WTC11 (cell line): ENCODE measurements at regions not wholly inside any gene's neighbourhood (a gene's known extent, or its start where the extent isn't known, plus 50 kb on each side); places are given as distances from the start of the nearest gene placed in this dataset.

Experiments
- ATAC-seq: fragments of 200-7000 bp; cut with Tn5 transposase; 2 replicates; pipeline ENCODE4 v1.10.0; 2021; ENCODE audit warnings: mild to moderate bottlenecking, moderate library complexity
- CTCF ChIA-PET: fragments of 300-600 bp; sonication (Branson Sonifier 250); formaldehyde crosslinking; loops from one replicate; lab custom pipeline; 2021; ENCODE audit warnings: antibody characterized with exemption; lab: Charles Lee
- POLR2A ChIA-PET: fragments of 350-600 bp; sonication (Branson Sonifier 250); formaldehyde crosslinking; loops from one replicate; lab custom pipeline; 2021; ENCODE audit warnings: antibody characterized with exemption; lab: Charles Lee
- DNase-seq: peaks from one replicate; pipeline ENCODE4 v3.0.0; 2021; ENCODE audit warnings: low spot score
- H3K27ac Mint-ChIP-seq: 2 replicates; pipeline ENCODE4 v1.8.0; 2021; ENCODE audit warnings: mixed read lengths
- H3K27me3 Mint-ChIP-seq: 2 replicates; pipeline ENCODE4 v1.8.0; 2021; ENCODE audit warnings: low read depth, mild to moderate bottlenecking, moderate library complexity, mixed read lengths
- H3K36me3 Mint-ChIP-seq: 2 replicates; pipeline ENCODE4 v1.8.0; 2021; ENCODE audit warnings: mixed read lengths
- H3K4me1 Mint-ChIP-seq: 2 replicates; pipeline ENCODE4 v1.8.0; 2022; ENCODE audit warnings: mixed read lengths
- H3K4me3 Mint-ChIP-seq: 2 replicates; pipeline ENCODE4 v1.8.0; 2021; ENCODE audit warnings: mild to moderate bottlenecking, moderate library complexity, mixed read lengths
- H3K9me3 Mint-ChIP-seq: 2 replicates; pipeline ENCODE4 v1.8.0; 2021; ENCODE audit warnings: mixed read lengths
- AFF4 ChIP-seq: sonication (generic); formaldehyde crosslinking; IDR thresholded peaks from 2 replicates; pipeline ENCODE4 v1.8.1; 2023; ENCODE audit warnings: mild to moderate bottlenecking, missing genetic modification reagents, borderline replicate concordance
- ATF1 ChIP-seq: sonication (generic); formaldehyde crosslinking; IDR thresholded peaks from 2 replicates; pipeline ENCODE4 v1.8.1; 2023; ENCODE audit warnings: mild to moderate bottlenecking, moderate library complexity, missing genetic modification reagents
- ATF2 ChIP-seq: sonication (generic); formaldehyde crosslinking; IDR thresholded peaks from 2 replicates; pipeline ENCODE4 v1.8.1; 2022; ENCODE audit warnings: low read depth, missing genetic modification reagents, borderline replicate concordance
- CBFB ChIP-seq: sonication (generic); formaldehyde crosslinking; IDR thresholded peaks from 2 replicates; pipeline ENCODE4 v1.8.1; 2022; ENCODE audit warnings: mild to moderate bottlenecking, low read depth, missing genetic modification reagents
- CTCF ChIP-seq: fragments of 200-600 bp; IDR thresholded peaks from 2 replicates; pipeline ENCODE4 v1.8.0; 2022; ENCODE audit warnings: antibody characterized with exemption
- ERG ChIP-seq: fragments of 250-450 bp; sonication (Bioruptor Pico); IDR thresholded peaks from 2 replicates; pipeline ENCODE4 v1.8.0; 2021; ENCODE audit warnings: mild to moderate bottlenecking
- ESRRA ChIP-seq: sonication (generic); formaldehyde crosslinking; IDR thresholded peaks from 2 replicates; pipeline ENCODE4 v1.8.1; 2022; ENCODE audit warnings: mild to moderate bottlenecking, missing genetic modification reagents, borderline replicate concordance
- FOXP4 ChIP-seq: sonication (generic); formaldehyde crosslinking; IDR thresholded peaks from 2 replicates; pipeline ENCODE4 v1.8.0; 2022; ENCODE audit warnings: mild to moderate bottlenecking, missing genetic modification reagents
- GRHL2 ChIP-seq: fragments of 250-450 bp; sonication (Bioruptor Pico); IDR thresholded peaks from 2 replicates; pipeline ENCODE4 v1.8.0; 2022; ENCODE audit warnings: mild to moderate bottlenecking, moderate library complexity; ENCODE audit not compliant: insufficient replicate concordance, severe bottlenecking
- GTF2I ChIP-seq: fragments of 250-450 bp; sonication (Bioruptor Pico); conservative IDR thresholded peaks from 2 replicates; pipeline ENCODE4 v1.4.0; 2021; ENCODE audit warnings: mild to moderate bottlenecking
- MLX ChIP-seq: sonication (generic); formaldehyde crosslinking; IDR thresholded peaks from 2 replicates; pipeline ENCODE4 v1.8.1; 2023; ENCODE audit warnings: mild to moderate bottlenecking, missing genetic modification reagents, moderate library complexity
- PREB ChIP-seq: sonication (generic); formaldehyde crosslinking; IDR thresholded peaks from 2 replicates; pipeline ENCODE4 v1.8.1; 2022; ENCODE audit warnings: mild to moderate bottlenecking, missing genetic modification reagents, moderate library complexity, borderline replicate concordance
- RELA ChIP-seq: sonication (generic); formaldehyde crosslinking; IDR thresholded peaks from 2 replicates; pipeline ENCODE4 v1.8.1; 2022; ENCODE audit warnings: missing genetic modification reagents, mild to moderate bottlenecking, borderline replicate concordance
- SMAD3 ChIP-seq: sonication (generic); formaldehyde crosslinking; IDR thresholded peaks from 2 replicates; pipeline ENCODE4 v1.8.0; 2022; ENCODE audit warnings: missing genetic modification reagents, mild to moderate bottlenecking, borderline replicate concordance
- SP1 ChIP-seq: sonication (generic); formaldehyde crosslinking; conservative IDR thresholded peaks from 2 replicates; pipeline ENCODE4 v1.8.1; 2022; ENCODE audit warnings: missing genetic modification reagents
- TEAD4 ChIP-seq: sonication (generic); formaldehyde crosslinking; IDR thresholded peaks from 2 replicates; pipeline ENCODE4 v1.8.0; 2022; ENCODE audit warnings: mild to moderate bottlenecking, missing genetic modification reagents
- ZNF138 ChIP-seq: sonication (generic); formaldehyde crosslinking; conservative IDR thresholded peaks from 2 replicates; pipeline ENCODE4 v1.8.1; 2022; ENCODE audit warnings: mild to moderate bottlenecking, moderate library complexity, missing genetic modification reagents
- ZNF219 ChIP-seq: sonication (generic); formaldehyde crosslinking; IDR thresholded peaks from 2 replicates; pipeline ENCODE4 v1.8.0; 2023; ENCODE audit warnings: missing genetic modification reagents, mild to moderate bottlenecking, borderline replicate concordance
- ZNF263 ChIP-seq: sonication (generic); formaldehyde crosslinking; IDR thresholded peaks from 2 replicates; pipeline ENCODE4 v1.8.1; 2022; ENCODE audit warnings: low read depth, mild to moderate bottlenecking, moderate library complexity, missing genetic modification reagents
- ZNF416 ChIP-seq: fragments of 250-450 bp; sonication (Bioruptor Pico); IDR thresholded peaks from 2 replicates; pipeline ENCODE4 v1.9.0; 2021; ENCODE audit warnings: mild to moderate bottlenecking, inconsistent platforms

- no peak overlapping the region for H3K27ac Mint-ChIP-seq
- ATAC-seq, result no peak
- no peaks in the 10 kb centered on the region for H3K9me3 Mint-ChIP-seq
- no peaks in the 10 kb centered on the region for H3K4me1 Mint-ChIP-seq
- POLR2A ChIA-PET, result no interaction called here
- H3K36me3 Mint-ChIP-seq, result no peaks in the 10 kb centered on the region
- no peaks in the 10 kb centered on the region for H3K27me3 Mint-ChIP-seq
- TF ChIP-seq PREB (CRISPR knock-in tag), result no peak
- no peak for TF ChIP-seq FOXP4 (CRISPR knock-in tag)
- TF ChIP-seq SP1, result no peak
- TF ChIP-seq GTF2I (CRISPR knock-in tag), result no peak
- no peak for TF ChIP-seq CBFB (CRISPR knock-in tag)
- no peak for TF ChIP-seq ATF1 (CRISPR knock-in tag)
- TF ChIP-seq ZNF263 (CRISPR knock-in tag), result no peak
- TF ChIP-seq GRHL2 (CRISPR knock-in tag), result no peak
- TF ChIP-seq AFF4 (CRISPR knock-in tag), result no peak
- no peak for TF ChIP-seq ZNF416
- TF ChIP-seq ERG (CRISPR knock-in tag), result no peak
- no peak for TF ChIP-seq TEAD4 (CRISPR knock-in tag)
- no peak for TF ChIP-seq ZNF219
- no peak for TF ChIP-seq RELA
- TF ChIP-seq, all 79 proteins: peak for 0
- no peak overlapping the region for H3K4me3 Mint-ChIP-seq
- no peak for DNase-seq
- CTCF ChIA-PET, result no interaction called here
These were observed 57.2 kb upstream of the LRIG3 start for GRCh38 chr12:58977476-58977875.

GRCh38 chr12:58976146-58976545 lies 55.8 kb upstream of the LRIG3 start:
- Mint-ChIP-seq H3K27ac (no peak overlapping the region), H3K4me3 (no peak overlapping the region), H3K36me3 (no peaks in the 10 kb centered on the region), H3K9me3 (no peaks in the 10 kb centered on the region), H3K4me1 (no peaks in the 10 kb centered on the region), H3K27me3 (no peaks in the 10 kb centered on the region)
- no peak for DNase-seq
- no peak for ATAC-seq
- CTCF ChIA-PET, result no interaction called here
- POLR2A ChIA-PET, result no interaction called here
- TF ChIP-seq FOXP4 (CRISPR knock-in tag), result no peak
- TF ChIP-seq ZNF416, result no peak
- no peak for TF ChIP-seq CTCF
- TF ChIP-seq ATF2 (CRISPR knock-in tag), result no peak
- no peak for TF ChIP-seq ESRRA (CRISPR knock-in tag)
- TF ChIP-seq ZNF138, result no peak
- TF ChIP-seq SMAD3 (CRISPR knock-in tag), result no peak
- TF ChIP-seq MLX (CRISPR knock-in tag), result no peak
- TF ChIP-seq, all 79 proteins: peak for 0
